GM23338 (cell line): ENCODE measurements at regions not wholly inside any gene's neighbourhood (a gene's known extent, or its start where the extent isn't known, plus 50 kb on each side); places are given as distances from the start of the nearest gene placed in this dataset.

Experiments used
- ATAC-seq: fragments of 200-7000 bp; cut with Tn5 transposase; 3 replicates; pipeline ENCODE4 v1.9.1; 2020
- DNase-seq: peaks from one replicate; pipeline ENCODE4 v3.0.0-alpha.2; 2015; ENCODE audit warnings: low spot score
- H2AFZ ChIP-seq: fragments of 200-600 bp; sonication (generic); 2 replicates; pipeline ENCODE4 v1.8.0; 2016; ENCODE audit warnings: antibody characterized with exemption, mild to moderate bottlenecking, moderate library complexity
- H3F3A ChIP-seq: fragments of 200-600 bp; sonication (generic); replicated peaks from 2 replicates; pipeline ENCODE4 v1.8.0; 2017; ENCODE audit warnings: antibody characterized with exemption, mixed run types, low read depth
- H3K27ac ChIP-seq: fragments of 200-600 bp; sonication (generic); 2 replicates; pipeline ENCODE4 v1.6.1; 2016; ENCODE audit warnings: low read depth
- H3K27me3 ChIP-seq: fragments of 200-600 bp; sonication (generic); 2 replicates; pipeline ENCODE4 v1.8.0; 2016; ENCODE audit warnings: mild to moderate bottlenecking, mixed run types, moderate library complexity; ENCODE audit not compliant: insufficient read depth
- H3K36me3 ChIP-seq: fragments of 200-600 bp; sonication (generic); 2 replicates; pipeline ENCODE4 v1.8.0; 2016; ENCODE audit warnings: mild to moderate bottlenecking; ENCODE audit not compliant: insufficient read depth
- H3K4me1 ChIP-seq: fragments of 200-600 bp; sonication (generic); 2 replicates; pipeline ENCODE4 v1.8.0; 2016; ENCODE audit warnings: mild to moderate bottlenecking, moderate library complexity; ENCODE audit not compliant: insufficient read depth
- H3K4me2 ChIP-seq: fragments of 200-600 bp; sonication (generic); 2 replicates; pipeline ENCODE4 v1.7.1; 2017; ENCODE audit warnings: mixed run types
- H3K4me3 ChIP-seq: fragments of 200-600 bp; sonication (generic); 2 replicates; pipeline ENCODE4 v1.6.1; 2016; ENCODE audit warnings: mixed run types
- H3K79me2 ChIP-seq: fragments of 200-600 bp; sonication (generic); replicated peaks from 2 replicates; pipeline ENCODE4 v1.8.0; 2017; ENCODE audit warnings: mild to moderate bottlenecking; ENCODE audit not compliant: insufficient read depth
- H3K9me2 ChIP-seq: fragments of 200-600 bp; sonication (generic); 2 replicates; pipeline ENCODE4 v1.8.0; 2017; ENCODE audit not compliant: insufficient read depth
- H4K20me1 ChIP-seq: fragments of 200-600 bp; sonication (generic); replicated peaks from 2 replicates; pipeline ENCODE4 v1.8.0; 2017; ENCODE audit warnings: mild to moderate bottlenecking; ENCODE audit not compliant: insufficient read depth
- H3K27ac Mint-ChIP-seq: 2 replicates; pipeline ENCODE4 v1.8.0; 2020; ENCODE audit warnings: inconsistent platforms, mild to moderate bottlenecking, moderate library complexity, mixed read lengths
- H3K27me3 Mint-ChIP-seq: 3 replicates; pipeline ENCODE4 v1.8.0; 2022; ENCODE audit warnings: low read depth, mild to moderate bottlenecking, moderate library complexity, mixed read lengths, inconsistent platforms; ENCODE audit not compliant: insufficient read depth, poor library complexity
- H3K36me3 Mint-ChIP-seq: 3 replicates; pipeline ENCODE4 v1.8.0; 2021; ENCODE audit warnings: low read depth, mild to moderate bottlenecking, inconsistent platforms, moderate library complexity, mixed read lengths
- H3K4me1 Mint-ChIP-seq: 3 replicates; pipeline ENCODE4 v1.8.0; 2020; ENCODE audit warnings: mild to moderate bottlenecking, inconsistent platforms, mixed read lengths
- H3K4me3 Mint-ChIP-seq: 3 replicates; pipeline ENCODE4 v1.8.0; 2021; ENCODE audit warnings: moderate library complexity, mild to moderate bottlenecking, inconsistent platforms, mixed read lengths
- H3K9me3 Mint-ChIP-seq: 3 replicates; pipeline ENCODE4 v1.8.0; 2020; ENCODE audit warnings: moderate library complexity, mild to moderate bottlenecking, inconsistent platforms, mixed read lengths
- EZH2 ChIP-seq: fragments of 200-600 bp; sonication (generic); IDR thresholded peaks from one replicate; pipeline ENCODE4 v1.8.0; 2017; ENCODE audit warnings: antibody characterized with exemption, mild to moderate bottlenecking, low read depth; ENCODE audit not compliant: unreplicated experiment
- EZH2phosphoT487 ChIP-seq: fragments of 200-600 bp; sonication (generic); IDR thresholded peaks from one replicate; pipeline ENCODE4 v1.8.1; 2018; ENCODE audit warnings: antibody characterized with exemption; ENCODE audit not compliant: unreplicated experiment
- JUNB ChIP-seq: IDR thresholded peaks from one replicate; pipeline ENCODE4 v1.6.1; 2016; ENCODE audit warnings: antibody characterized with exemption; ENCODE audit not compliant: unreplicated experiment
- NANOG ChIP-seq: IDR thresholded peaks from 2 replicates; pipeline ENCODE4 v1.6.1; 2016; ENCODE audit warnings: antibody characterized with exemption, borderline replicate concordance
- POLR2AphosphoS5 ChIP-seq: IDR thresholded peaks from 2 replicates; pipeline ENCODE4 v1.6.1; 2016; ENCODE audit warnings: antibody characterized with exemption, low read depth
- STAT1 ChIP-seq: IDR thresholded peaks from one replicate; pipeline ENCODE4 v1.6.1; 2016; ENCODE audit warnings: antibody characterized with exemption; ENCODE audit not compliant: unreplicated experiment
- TF ChIP-seq, protein P1 (sequence below): fragments of 250-450 bp; sonication (Bioruptor Pico); IDR thresholded peaks from 2 replicates; pipeline ENCODE4 v1.5.0; 2020; ENCODE audit warnings: mild to moderate bottlenecking, moderate library complexity
- TF ChIP-seq, protein P2 (sequence below): IDR thresholded peaks from one replicate; pipeline ENCODE4 v1.6.1; 2018; ENCODE audit warnings: antibody characterized with exemption; ENCODE audit not compliant: unreplicated experiment

DNA sequence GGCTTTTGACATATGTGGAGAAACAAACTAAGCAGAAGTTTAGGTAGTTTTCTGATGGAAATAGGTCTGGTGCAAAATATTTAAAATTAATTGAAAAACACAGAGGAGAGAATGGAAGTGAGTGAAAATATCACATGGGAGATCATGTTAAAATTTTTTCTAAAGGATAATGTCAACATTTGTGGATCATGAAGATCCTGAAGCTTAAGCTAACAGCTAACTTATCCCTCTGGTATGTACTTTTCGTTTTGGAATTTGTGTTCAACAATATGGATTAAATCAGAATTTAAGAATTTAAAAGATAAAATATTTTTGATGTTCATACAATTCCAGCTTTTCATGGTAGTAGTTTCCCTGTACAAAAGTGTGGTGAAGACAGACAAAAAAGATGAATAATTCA, 572.8 kb upstream of the FAM241A start (continued):
- TF ChIP-seq, protein P1, sequence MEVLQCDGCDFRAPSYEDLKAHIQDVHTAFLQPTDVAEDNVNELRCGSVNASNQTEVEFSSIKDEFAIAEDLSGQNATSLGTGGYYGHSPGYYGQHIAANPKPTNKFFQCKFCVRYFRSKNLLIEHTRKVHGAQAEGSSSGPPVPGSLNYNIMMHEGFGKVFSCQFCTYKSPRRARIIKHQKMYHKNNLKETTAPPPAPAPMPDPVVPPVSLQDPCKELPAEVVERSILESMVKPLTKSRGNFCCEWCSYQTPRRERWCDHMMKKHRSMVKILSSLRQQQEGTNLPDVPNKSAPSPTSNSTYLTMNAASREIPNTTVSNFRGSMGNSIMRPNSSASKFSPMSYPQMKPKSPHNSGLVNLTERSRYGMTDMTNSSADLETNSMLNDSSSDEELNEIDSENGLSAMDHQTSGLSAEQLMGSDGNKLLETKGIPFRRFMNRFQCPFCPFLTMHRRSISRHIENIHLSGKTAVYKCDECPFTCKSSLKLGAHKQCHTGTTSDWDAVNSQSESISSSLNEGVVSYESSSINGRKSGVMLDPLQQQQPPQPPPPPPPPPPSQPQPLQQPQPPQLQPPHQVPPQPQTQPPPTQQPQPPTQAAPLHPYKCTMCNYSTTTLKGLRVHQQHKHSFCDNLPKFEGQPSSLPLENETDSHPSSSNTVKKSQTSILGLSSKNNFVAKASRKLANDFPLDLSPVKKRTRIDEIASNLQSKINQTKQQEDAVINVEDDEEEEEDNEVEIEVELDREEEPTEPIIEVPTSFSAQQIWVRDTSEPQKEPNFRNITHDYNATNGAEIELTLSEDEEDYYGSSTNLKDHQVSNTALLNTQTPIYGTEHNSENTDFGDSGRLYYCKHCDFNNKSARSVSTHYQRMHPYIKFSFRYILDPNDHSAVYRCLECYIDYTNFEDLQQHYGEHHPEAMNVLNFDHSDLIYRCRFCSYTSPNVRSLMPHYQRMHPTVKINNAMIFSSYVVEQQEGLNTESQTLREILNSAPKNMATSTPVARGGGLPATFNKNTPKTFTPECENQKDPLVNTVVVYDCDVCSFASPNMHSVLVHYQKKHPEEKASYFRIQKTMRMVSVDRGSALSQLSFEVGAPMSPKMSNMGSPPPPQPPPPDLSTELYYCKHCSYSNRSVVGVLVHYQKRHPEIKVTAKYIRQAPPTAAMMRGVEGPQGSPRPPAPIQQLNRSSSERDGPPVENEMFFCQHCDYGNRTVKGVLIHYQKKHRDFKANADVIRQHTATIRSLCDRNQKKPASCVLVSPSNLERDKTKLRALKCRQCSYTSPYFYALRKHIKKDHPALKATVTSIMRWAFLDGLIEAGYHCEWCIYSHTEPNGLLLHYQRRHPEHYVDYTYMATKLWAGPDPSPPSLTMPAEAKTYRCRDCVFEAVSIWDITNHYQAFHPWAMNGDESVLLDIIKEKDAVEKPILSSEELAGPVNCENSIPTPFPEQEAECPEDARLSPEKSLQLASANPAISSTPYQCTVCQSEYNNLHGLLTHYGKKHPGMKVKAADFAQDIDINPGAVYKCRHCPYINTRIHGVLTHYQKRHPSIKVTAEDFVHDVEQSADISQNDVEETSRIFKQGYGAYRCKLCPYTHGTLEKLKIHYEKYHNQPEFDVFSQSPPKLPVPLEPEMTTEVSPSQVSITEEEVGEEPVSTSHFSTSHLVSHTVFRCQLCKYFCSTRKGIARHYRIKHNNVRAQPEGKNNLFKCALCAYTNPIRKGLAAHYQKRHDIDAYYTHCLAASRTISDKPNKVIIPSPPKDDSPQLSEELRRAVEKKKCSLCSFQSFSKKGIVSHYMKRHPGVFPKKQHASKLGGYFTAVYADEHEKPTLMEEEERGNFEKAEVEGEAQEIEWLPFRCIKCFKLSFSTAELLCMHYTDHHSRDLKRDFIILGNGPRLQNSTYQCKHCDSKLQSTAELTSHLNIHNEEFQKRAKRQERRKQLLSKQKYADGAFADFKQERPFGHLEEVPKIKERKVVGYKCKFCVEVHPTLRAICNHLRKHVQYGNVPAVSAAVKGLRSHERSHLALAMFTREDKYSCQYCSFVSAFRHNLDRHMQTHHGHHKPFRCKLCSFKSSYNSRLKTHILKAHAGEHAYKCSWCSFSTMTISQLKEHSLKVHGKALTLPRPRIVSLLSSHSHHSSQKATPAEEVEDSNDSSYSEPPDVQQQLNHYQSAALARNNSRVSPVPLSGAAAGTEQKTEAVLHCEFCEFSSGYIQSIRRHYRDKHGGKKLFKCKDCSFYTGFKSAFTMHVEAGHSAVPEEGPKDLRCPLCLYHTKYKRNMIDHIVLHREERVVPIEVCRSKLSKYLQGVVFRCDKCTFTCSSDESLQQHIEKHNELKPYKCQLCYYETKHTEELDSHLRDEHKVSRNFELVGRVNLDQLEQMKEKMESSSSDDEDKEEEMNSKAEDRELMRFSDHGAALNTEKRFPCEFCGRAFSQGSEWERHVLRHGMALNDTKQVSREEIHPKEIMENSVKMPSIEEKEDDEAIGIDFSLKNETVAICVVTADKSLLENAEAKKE (CRISPR knock-in tag) = no peak
- TF ChIP-seq, protein P2, sequence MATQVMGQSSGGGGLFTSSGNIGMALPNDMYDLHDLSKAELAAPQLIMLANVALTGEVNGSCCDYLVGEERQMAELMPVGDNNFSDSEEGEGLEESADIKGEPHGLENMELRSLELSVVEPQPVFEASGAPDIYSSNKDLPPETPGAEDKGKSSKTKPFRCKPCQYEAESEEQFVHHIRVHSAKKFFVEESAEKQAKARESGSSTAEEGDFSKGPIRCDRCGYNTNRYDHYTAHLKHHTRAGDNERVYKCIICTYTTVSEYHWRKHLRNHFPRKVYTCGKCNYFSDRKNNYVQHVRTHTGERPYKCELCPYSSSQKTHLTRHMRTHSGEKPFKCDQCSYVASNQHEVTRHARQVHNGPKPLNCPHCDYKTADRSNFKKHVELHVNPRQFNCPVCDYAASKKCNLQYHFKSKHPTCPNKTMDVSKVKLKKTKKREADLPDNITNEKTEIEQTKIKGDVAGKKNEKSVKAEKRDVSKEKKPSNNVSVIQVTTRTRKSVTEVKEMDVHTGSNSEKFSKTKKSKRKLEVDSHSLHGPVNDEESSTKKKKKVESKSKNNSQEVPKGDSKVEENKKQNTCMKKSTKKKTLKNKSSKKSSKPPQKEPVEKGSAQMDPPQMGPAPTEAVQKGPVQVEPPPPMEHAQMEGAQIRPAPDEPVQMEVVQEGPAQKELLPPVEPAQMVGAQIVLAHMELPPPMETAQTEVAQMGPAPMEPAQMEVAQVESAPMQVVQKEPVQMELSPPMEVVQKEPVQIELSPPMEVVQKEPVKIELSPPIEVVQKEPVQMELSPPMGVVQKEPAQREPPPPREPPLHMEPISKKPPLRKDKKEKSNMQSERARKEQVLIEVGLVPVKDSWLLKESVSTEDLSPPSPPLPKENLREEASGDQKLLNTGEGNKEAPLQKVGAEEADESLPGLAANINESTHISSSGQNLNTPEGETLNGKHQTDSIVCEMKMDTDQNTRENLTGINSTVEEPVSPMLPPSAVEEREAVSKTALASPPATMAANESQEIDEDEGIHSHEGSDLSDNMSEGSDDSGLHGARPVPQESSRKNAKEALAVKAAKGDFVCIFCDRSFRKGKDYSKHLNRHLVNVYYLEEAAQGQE = no peak
- TF ChIP-seq EZH2 = no peak
- no peak for TF ChIP-seq STAT1

DNA sequence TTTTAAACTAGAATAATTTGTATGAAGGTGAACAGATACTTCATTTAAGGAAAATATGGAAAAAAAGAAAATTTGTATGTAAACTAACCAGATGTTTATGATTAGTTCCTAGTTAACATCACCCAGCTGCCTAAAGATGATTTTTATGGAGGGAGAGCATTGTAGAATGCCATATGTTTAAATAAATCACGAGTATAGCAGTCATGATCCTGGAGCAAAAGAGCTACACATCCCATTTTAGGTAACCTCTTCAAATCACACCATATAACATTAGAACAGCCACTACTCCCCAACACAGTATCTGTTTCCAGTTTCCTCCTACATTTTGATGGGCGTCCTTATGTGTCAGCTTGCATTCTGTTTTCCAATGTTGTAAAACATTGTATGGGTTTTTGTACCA, 571.9 kb upstream of the FAM241A start:
- Histone ChIP-seq H3F3A (no peaks in the 10 kb centered on the region), H3K4me2 (no peak overlapping the region), H3K36me3 (no peaks in the 10 kb centered on the region), H3K79me2 (no peaks in the 10 kb centered on the region), H3K4me1 (no peaks in the 10 kb centered on the region), H3K9me2 (no peaks in the 10 kb centered on the region), H3K4me3 (no peak overlapping the region), H2AFZ (no peak overlapping the region), H3K27ac (no peak overlapping the region), H4K20me1 (no peaks in the 10 kb centered on the region), H3K27me3 (no peaks in the 10 kb centered on the region)
- Mint-ChIP-seq H3K36me3 (no peaks in the 10 kb centered on the region), H3K27me3 (no peaks in the 10 kb centered on the region), H3K27ac (no peak overlapping the region), H3K9me3 (no peaks in the 10 kb centered on the region), H3K4me1 (no peaks in the 10 kb centered on the region), H3K4me3 (no peak overlapping the region)
- no peak for ATAC-seq
- TF ChIP-seq EZH2phosphoT487 = no peak
- TF ChIP-seq JUNB = no peak
- no peak for TF ChIP-seq NANOG
- TF ChIP-seq POLR2AphosphoS5 = no peak
- no peak for DNase-seq
